ENCODE measurements at regions not wholly inside any gene's neighbourhood (a gene's known extent, or its start where the extent isn't known, plus 50 kb on each side); places are given as distances from the start of the nearest gene placed in this dataset.

GRCh38 chr10:20970708-20971107 lies 73.6 kb upstream of the NEBL start:
- Mint-ChIP-seq H3K27me3 (ENCODE audit: low read depth) (no peaks in the 10 kb centered on the region), H3K27ac (no peak overlapping the region), H3K4me3 (no peak overlapping the region), H3K36me3 (ENCODE audit: low read depth) (no peaks in the 10 kb centered on the region), H3K9me3 (no peaks in the 10 kb centered on the region), H3K4me1 (ENCODE audit: low read depth) (no peaks in the 10 kb centered on the region)

- H3K4me3 Mint-ChIP-seq: no peak overlapping the region
- H3K9me3 Mint-ChIP-seq: no peaks in the 10 kb centered on the region
- no peaks in the 10 kb centered on the region for H3K36me3 Mint-ChIP-seq (ENCODE audit: low read depth)
These were observed 72.9 kb upstream of the NEBL start for GRCh38 chr10:20970044-20970443.

DNA sequence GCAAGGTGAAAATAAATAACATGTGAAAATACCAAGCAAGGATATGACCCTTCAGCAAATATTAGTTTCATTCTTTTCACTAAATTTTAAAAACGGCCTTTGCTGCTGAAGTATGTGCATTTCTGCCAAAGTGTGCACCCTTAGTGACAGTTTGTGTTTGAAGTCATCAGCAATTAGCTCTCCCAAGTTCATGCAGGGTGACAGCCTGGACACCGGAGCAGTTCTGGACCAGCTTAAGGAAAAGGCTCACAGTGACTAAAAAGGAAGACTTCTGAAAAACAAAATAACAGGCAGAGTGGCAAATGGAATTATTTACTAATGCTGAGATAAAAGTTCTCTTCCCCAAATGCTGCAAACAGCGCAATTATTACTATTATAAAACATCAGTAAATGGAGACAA lies 69.3 kb upstream of the NEBL start:
- H3K36me3 Mint-ChIP-seq (ENCODE audit: low read depth): no peaks in the 10 kb centered on the region
- H3K27ac Mint-ChIP-seq: no peak overlapping the region
- no peaks in the 10 kb centered on the region for H3K4me1 Mint-ChIP-seq (ENCODE audit: low read depth)
- H3K27me3 Mint-ChIP-seq (ENCODE audit: low read depth): no peaks in the 10 kb centered on the region
- no peak overlapping the region for H3K4me3 Mint-ChIP-seq
- H3K9me3 Mint-ChIP-seq: no peaks in the 10 kb centered on the region

More at GRCh38 chr10:20970044-20970443, 72.9 kb upstream of the NEBL start:
- no peak overlapping the region for H3K27ac Mint-ChIP-seq
- H3K27me3 Mint-ChIP-seq (ENCODE audit: low read depth): no peaks in the 10 kb centered on the region
- H3K4me1 Mint-ChIP-seq (ENCODE audit: low read depth): no peaks in the 10 kb centered on the region

DNA sequence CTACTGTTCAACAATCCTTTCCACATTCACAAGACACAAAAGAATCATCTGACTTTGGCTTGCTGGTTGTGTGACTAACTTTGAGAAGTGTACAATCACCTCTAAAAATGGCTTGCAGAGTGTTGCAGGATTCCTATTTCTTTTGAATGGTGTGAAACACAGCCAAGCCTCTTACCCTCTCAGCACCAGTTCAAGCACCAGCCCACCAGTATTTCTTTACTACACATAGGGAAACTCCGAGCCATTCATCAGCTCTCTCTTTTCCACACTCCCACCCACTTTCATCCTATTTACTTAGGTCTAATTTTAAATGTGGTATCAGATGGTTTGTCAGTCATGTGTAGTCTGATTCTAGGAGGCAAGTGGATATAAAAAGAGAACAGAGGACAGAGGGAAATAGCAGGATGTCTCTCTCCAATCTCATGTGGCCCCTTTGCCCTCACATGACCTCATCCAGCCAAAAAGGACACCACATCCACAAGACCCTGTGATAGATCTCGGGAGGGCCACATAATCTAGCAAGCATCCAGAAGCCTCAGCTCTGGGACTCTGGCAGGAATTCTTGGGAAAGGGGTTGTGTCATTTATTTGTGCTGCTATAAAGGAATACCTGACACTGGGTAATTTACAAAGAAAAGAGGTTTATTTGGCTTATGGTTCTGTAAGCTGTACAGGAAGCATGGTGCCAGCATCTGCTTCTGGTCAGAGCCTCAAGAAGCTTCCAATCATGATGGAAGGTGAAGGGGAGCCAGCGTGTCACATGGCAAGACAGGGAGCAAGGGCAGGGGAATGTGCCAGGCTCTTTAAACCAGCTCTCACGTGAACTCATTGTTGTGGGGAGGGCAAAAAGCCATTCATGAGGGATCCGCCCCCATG lies 66.8 kb upstream of the NEBL start:
- Mint-ChIP-seq H3K36me3 (ENCODE audit: low read depth) (no peaks in the 10 kb centered on the region), H3K4me1 (ENCODE audit: low read depth) (no peaks in the 10 kb centered on the region), H3K4me3 (no peak overlapping the region), H3K9me3 (no peaks in the 10 kb centered on the region), H3K27ac (no peak overlapping the region), H3K27me3 (ENCODE audit: low read depth) (no peaks in the 10 kb centered on the region)

DNA sequence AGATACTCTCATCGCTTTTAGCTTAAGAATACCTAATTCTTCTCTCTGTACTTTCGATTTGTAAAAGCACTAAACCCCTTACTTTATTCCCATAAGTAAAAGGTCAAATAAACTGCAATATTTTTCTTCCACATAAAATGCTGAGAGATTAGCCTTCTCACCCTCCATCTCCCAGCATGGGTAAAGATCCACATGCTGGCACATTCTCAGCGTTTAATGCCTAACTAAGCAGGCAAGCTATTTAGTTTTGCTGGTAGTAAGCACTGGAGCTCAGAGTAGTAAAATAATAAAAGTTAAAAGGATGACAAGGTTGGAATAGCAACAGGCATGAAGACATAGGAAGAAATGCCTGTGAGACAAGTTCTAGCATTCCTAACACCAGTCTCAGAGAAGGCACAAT lies 65.9 kb upstream of the NEBL start:
- Mint-ChIP-seq H3K27me3 (ENCODE audit: low read depth) (no peaks in the 10 kb centered on the region), H3K9me3 (no peaks in the 10 kb centered on the region), H3K4me3 (no peak overlapping the region)

GRCh38 chr10:20962165-20962564 lies 65.1 kb upstream of the NEBL start:
- Mint-ChIP-seq H3K4me3 (no peak overlapping the region), H3K36me3 (ENCODE audit: low read depth) (no peaks in the 10 kb centered on the region), H3K27me3 (ENCODE audit: low read depth) (no peaks in the 10 kb centered on the region), H3K9me3 (no peaks in the 10 kb centered on the region), H3K4me1 (ENCODE audit: low read depth) (no peaks in the 10 kb centered on the region), H3K27ac (no peak overlapping the region)

More for the DNA sequence above, 65.9 kb upstream of the NEBL start:
- Mint-ChIP-seq H3K4me1 (ENCODE audit: low read depth) (no peaks in the 10 kb centered on the region), H3K36me3 (ENCODE audit: low read depth) (no peaks in the 10 kb centered on the region), H3K27ac (no peak overlapping the region)

GRCh38 chr10:20959242-20959641 lies 62.1 kb upstream of the NEBL start:
- no peak overlapping the region for H3K27ac Mint-ChIP-seq
- H3K4me1 Mint-ChIP-seq (ENCODE audit: low read depth): no peaks in the 10 kb centered on the region
- H3K4me3 Mint-ChIP-seq: no peak overlapping the region
- no peaks in the 10 kb centered on the region for H3K9me3 Mint-ChIP-seq
- no peaks in the 10 kb centered on the region for H3K27me3 Mint-ChIP-seq (ENCODE audit: low read depth)
- H3K36me3 Mint-ChIP-seq (ENCODE audit: low read depth): no peaks in the 10 kb centered on the region

DNA sequence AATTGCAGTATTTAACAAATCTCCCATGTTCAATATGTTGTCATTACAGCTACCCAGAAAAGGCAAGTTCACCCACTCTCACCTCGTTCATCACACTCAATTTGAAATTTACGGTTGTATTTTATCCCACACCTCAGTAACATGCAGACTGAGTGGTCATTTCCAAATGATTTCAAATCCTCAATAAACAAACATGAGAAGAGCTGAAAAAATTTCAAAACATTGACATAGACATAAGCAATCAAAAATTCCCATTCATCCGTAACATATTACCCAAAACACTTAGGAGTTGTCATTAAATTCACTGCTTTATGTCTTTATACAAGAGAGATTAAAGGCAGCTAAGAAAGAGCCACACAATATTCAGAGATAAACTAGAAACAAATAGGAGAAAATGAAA lies 61.7 kb upstream of the NEBL start:
- Mint-ChIP-seq H3K4me3 (no peak overlapping the region), H3K27ac (no peak overlapping the region), H3K36me3 (ENCODE audit: low read depth) (no peaks in the 10 kb centered on the region), H3K4me1 (ENCODE audit: low read depth) (no peaks in the 10 kb centered on the region), H3K9me3 (no peaks in the 10 kb centered on the region), H3K27me3 (ENCODE audit: low read depth) (no peaks in the 10 kb centered on the region)

GRCh38 chr10:20958225-20958624 lies 61.1 kb upstream of the NEBL start:
- no peaks in the 10 kb centered on the region for H3K4me1 Mint-ChIP-seq (ENCODE audit: low read depth)
- H3K27me3 Mint-ChIP-seq (ENCODE audit: low read depth): no peaks in the 10 kb centered on the region
- no peaks in the 10 kb centered on the region for H3K36me3 Mint-ChIP-seq (ENCODE audit: low read depth)
- H3K4me3 Mint-ChIP-seq: no peak overlapping the region
- H3K9me3 Mint-ChIP-seq: no peaks in the 10 kb centered on the region
- no peak overlapping the region for H3K27ac Mint-ChIP-seq

GRCh38 chr10:20957744-20958143 lies 60.6 kb upstream of the NEBL start:
- no peaks in the 10 kb centered on the region for H3K36me3 Mint-ChIP-seq (ENCODE audit: low read depth)
- H3K27ac Mint-ChIP-seq: no peak overlapping the region
- no peak overlapping the region for H3K4me3 Mint-ChIP-seq
- H3K9me3 Mint-ChIP-seq: no peaks in the 10 kb centered on the region
- H3K4me1 Mint-ChIP-seq (ENCODE audit: low read depth): no peaks in the 10 kb centered on the region
- no peaks in the 10 kb centered on the region for H3K27me3 Mint-ChIP-seq (ENCODE audit: low read depth)

- no peaks in the 10 kb centered on the region for H3K36me3 Mint-ChIP-seq (ENCODE audit: low read depth)
- H3K9me3 Mint-ChIP-seq: no peaks in the 10 kb centered on the region
- no peak overlapping the region for H3K4me3 Mint-ChIP-seq
These were observed 59.7 kb upstream of the NEBL start for GRCh38 chr10:20956843-20957242.

GRCh38 chr10:20955355-20955893 lies 58.3 kb upstream of the NEBL start:
- H3K27ac Mint-ChIP-seq: no peak overlapping the region
- no peaks in the 10 kb centered on the region for H3K9me3 Mint-ChIP-seq
- no peaks in the 10 kb centered on the region for H3K36me3 Mint-ChIP-seq (ENCODE audit: low read depth)
- H3K27me3 Mint-ChIP-seq (ENCODE audit: low read depth): no peaks in the 10 kb centered on the region
- H3K4me3 Mint-ChIP-seq: no peak overlapping the region
- H3K4me1 Mint-ChIP-seq (ENCODE audit: low read depth): no peaks in the 10 kb centered on the region

More at GRCh38 chr10:20956843-20957242, 59.7 kb upstream of the NEBL start:
- Mint-ChIP-seq H3K4me1 (ENCODE audit: low read depth) (no peaks in the 10 kb centered on the region), H3K27me3 (ENCODE audit: low read depth) (no peaks in the 10 kb centered on the region), H3K27ac (no peak overlapping the region)

DNA sequence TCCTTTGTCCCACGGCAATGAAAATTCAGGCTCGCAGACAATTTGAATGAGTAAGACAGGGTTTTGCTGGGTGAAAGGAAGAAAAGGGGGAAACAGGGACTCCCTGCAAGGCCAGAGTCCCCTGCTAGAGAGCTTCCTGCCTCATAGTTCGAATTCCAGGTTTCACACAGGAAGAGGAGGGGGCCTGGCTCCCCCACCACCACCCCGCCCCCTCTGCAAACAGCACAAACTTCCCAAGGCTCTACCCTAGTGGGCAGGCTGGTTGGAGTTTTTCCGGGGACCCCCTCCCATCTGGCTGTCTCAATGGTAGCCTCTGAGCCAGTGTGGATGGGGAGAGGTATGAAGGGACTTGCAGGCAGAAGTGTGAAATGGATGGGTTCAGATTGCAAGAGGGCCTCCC lies 57.4 kb upstream of the NEBL start:
- Mint-ChIP-seq H3K9me3 (no peaks in the 10 kb centered on the region), H3K4me1 (ENCODE audit: low read depth) (no peaks in the 10 kb centered on the region), H3K27me3 (ENCODE audit: low read depth) (no peaks in the 10 kb centered on the region), H3K36me3 (ENCODE audit: low read depth) (no peaks in the 10 kb centered on the region), H3K4me3 (no peak overlapping the region), H3K27ac (no peak overlapping the region)

DNA sequence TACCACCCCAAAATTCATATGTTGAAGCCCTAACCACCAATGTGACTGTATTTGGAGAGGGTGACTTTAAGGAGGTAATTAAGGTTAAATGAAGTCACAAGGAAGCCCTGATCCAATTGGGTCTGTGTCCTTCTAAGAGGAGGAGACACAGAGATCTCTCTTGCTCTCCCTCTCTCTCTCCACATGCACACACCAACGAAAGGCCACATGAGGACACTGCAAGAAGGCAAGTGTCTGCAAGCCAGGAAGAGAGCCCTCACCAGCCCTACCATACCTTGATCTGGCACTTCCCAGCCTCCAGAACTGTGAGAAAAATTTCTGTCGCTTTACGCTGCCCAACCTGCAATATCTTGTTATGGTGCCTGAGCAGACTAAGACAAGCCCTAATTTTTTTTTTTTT lies 56.0 kb upstream of the NEBL start:
- no peaks in the 10 kb centered on the region for H3K27me3 Mint-ChIP-seq (ENCODE audit: low read depth)
- no peaks in the 10 kb centered on the region for H3K36me3 Mint-ChIP-seq (ENCODE audit: low read depth)
- no peak overlapping the region for H3K4me3 Mint-ChIP-seq
- H3K9me3 Mint-ChIP-seq: no peaks in the 10 kb centered on the region
- no peak overlapping the region for H3K27ac Mint-ChIP-seq
- no peaks in the 10 kb centered on the region for H3K4me1 Mint-ChIP-seq (ENCODE audit: low read depth)

DNA sequence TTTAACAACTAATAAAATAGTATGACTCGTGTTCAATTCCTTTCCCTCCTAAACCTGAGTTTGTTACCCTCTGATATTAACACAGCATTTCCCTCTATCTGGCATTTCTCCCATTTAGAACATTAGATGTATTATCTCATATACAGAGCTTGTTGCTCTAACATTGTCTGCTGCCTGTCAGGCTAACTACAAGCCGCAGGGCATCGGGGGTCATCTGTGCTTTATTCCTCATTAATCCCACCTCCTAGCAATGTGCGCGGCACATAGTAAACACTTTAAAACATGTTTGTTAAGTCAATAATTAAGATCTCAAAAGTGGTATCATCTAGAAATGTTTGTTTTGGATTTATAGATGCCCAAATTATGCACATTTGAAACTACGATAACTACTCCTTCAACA lies 52.9 kb upstream of the NEBL start:
- Mint-ChIP-seq H3K36me3 (ENCODE audit: low read depth) (no peaks in the 10 kb centered on the region), H3K4me1 (ENCODE audit: low read depth) (no peaks in the 10 kb centered on the region), H3K27me3 (ENCODE audit: low read depth) (no peaks in the 10 kb centered on the region), H3K9me3 (no peaks in the 10 kb centered on the region), H3K4me3 (no peak overlapping the region), H3K27ac (no peak overlapping the region)

Measured in T-helper 1 cell treated with Interleukin-12 subunit alpha and Interleukin-12 subunit beta and Interleukin-4 antibody, amounts not matched to agents 30 μg/mL and 1 μg/mL, for 36 hours (primary cell).